Pancreas (tissue), 10 donors: ENCODE measurements at regions not wholly inside any gene's neighbourhood (a gene's known extent, or its start where the extent isn't known, plus 50 kb on each side); places are given as distances from the start of the nearest gene placed in this dataset.

Experiments
- ATAC-seq, 4 donors: fragments of 200-7000 bp; cut with Tn5 transposase; one replicate each; pipeline versions ENCODE4 v1.8.0 to v1.9.1; 2020; ENCODE audit warnings: mild to moderate bottlenecking in 4 of 4, moderate library complexity in 4 of 4
- DNase-seq, 6 donors: peaks; one replicate each; pipeline ENCODE4 v3.0.0-alpha.2; 2020
- FAIRE-seq: peaks from 2 replicates; lab custom pipeline; 2012; peaks lifted over from hg19 to GRCh38; lab: Jason Lieb, UNC
- H3K27ac ChIP-seq, 4 donors: fragments of 200-600 bp; sonication (generic); 1 replicate in 3 of 4; 2 replicates in 1 of 4; pipeline versions ENCODE4 v1.5.0 to v1.8.0; 2020
- H3K27me3 ChIP-seq, 4 donors: fragments of 200-600 bp; one replicate each; pipeline ENCODE4 v1.8.0; 2021
- H3K36me3 ChIP-seq, 3 donors: fragments of 200-600 bp; sonication (generic) in 1 of 3; one replicate each; pipeline versions ENCODE4 v1.5.0 to v1.8.0; 2020 to 2021
- H3K4me1 ChIP-seq, 3 donors: fragments of 200-600 bp; one replicate each; pipeline ENCODE4 v1.8.0; 2021
- H3K4me3 ChIP-seq, 4 donors: fragments of 200-600 bp; sonication (generic) in 2 of 4; one replicate each; pipeline versions ENCODE4 v1.5.0 to v1.8.0; 2020 to 2021
- H3K9me3 ChIP-seq, 4 donors: fragments of 200-600 bp; one replicate each; pipeline ENCODE4 v1.8.0; 2021
- CTCF ChIP-seq, 4 donors: fragments of 200-600 bp; sonication (generic) in 3 of 4; IDR thresholded peaks; one replicate each; pipeline versions ENCODE4 v1.5.0 to v1.8.0; 2021; ENCODE audit warnings: antibody characterized with exemption in 4 of 4
- WGBS, 2 donors: extraction: QIAGEN DNeasy Blood & Tissue Kit; methylation state at CpG; one replicate each; pipeline ENCODE4 v1.1.7; 2013; 5-methylcytosine and 5-hydroxymethylcytosine counted together
- intact Hi-C, 3 donors: fragments of 100-400 bp; cut with DNase I; formaldehyde crosslinking; loops; one replicate each; pipeline versions ENCODE4 v1.11.1 to v1.14.2; 2022
- donor health status: healthy with polysubstance abuse.
- donor health status: DM: no; HTN: no; CAD: no; lungs with moderate emphysema.
- donor health status: DM: no; HTN: no; CAD: no.
- donor health status: control.
- donor health status: control.
- donor health status: Bipolar disorder and iron deficiency.
- donor health status: DM: yes; HTN: yes; CAD: no.
- donor health status: DM: no; HTN: no; CAD: no.
- donor health status: DM: no; HTN: no; CAD: no.
- donor health status: DM: yes; HTN: yes; CAD: no.

GRCh38 chr22:48633996-48634836 lies 1193.5 kb downstream of the BRD1 start:
- Histone ChIP-seq H3K36me3 (no peaks in the 10 kb centered on the region), H3K27me3 (no peaks in the 10 kb centered on the region), H3K27ac (no peak overlapping the region), H3K9me3 (no peaks in the 10 kb centered on the region), H3K4me3 (no peak overlapping the region), H3K4me1 (no peaks in the 10 kb centered on the region)
- ATAC-seq (no peak), DNase-seq (no peak), FAIRE-seq (no peak)
- intact Hi-C loops = no loop called here
- 64 to 72% methylated on average over 9 of the region's 9 CpGs for WGBS, 2 donors
- no peak for TF ChIP-seq CTCF (IDR thresholded peaks at IDR 0.05)

- DNase-seq (no peak), ATAC-seq (no peak), FAIRE-seq (no peak)
- H3K27me3 ChIP-seq = no peaks in the 10 kb centered on the region
- H3K36me3 ChIP-seq = no peaks in the 10 kb centered on the region
- no peak for TF ChIP-seq CTCF (IDR thresholded peaks at IDR 0.05)
- no peak overlapping the region for H3K27ac ChIP-seq
- no peaks in the 10 kb centered on the region for H3K4me1 ChIP-seq
- no peak overlapping the region for H3K4me3 ChIP-seq
- WGBS, 2 donors = 60 to 76% methylated on average over 17 of the region's 17 CpGs
- intact Hi-C loops = no loop called here
- H3K9me3 ChIP-seq = no peaks in the 10 kb centered on the region
Measured at GRCh38 chr22:48632646-48633246, 1194.9 kb downstream of the BRD1 start.

GRCh38 chr22:48631288-48631863 lies 1196.3 kb downstream of the BRD1 start:
- no peaks in the 10 kb centered on the region for H3K4me1 ChIP-seq
- H3K36me3 ChIP-seq = no peaks in the 10 kb centered on the region
- H3K9me3 ChIP-seq = no peaks in the 10 kb centered on the region
- 66 to 76% methylated on average over 29 of the region's 29 CpGs for WGBS, 2 donors
- TF ChIP-seq CTCF (IDR thresholded peaks at IDR 0.05) = no peak
- FAIRE-seq (no peak), ATAC-seq (no peak), DNase-seq (no peak)
- no peak overlapping the region for H3K27ac ChIP-seq
- no peaks in the 10 kb centered on the region for H3K27me3 ChIP-seq
- intact Hi-C loops = no loop called here
- H3K4me3 ChIP-seq = no peak overlapping the region

GRCh38 chr22:48630848-48631247 lies 1196.8 kb downstream of the BRD1 start:
- Histone ChIP-seq H3K9me3 (no peaks in the 10 kb centered on the region), H3K4me1 (no peaks in the 10 kb centered on the region), H3K27me3 (no peaks in the 10 kb centered on the region), H3K27ac (no peak overlapping the region), H3K36me3 (no peaks in the 10 kb centered on the region), H3K4me3 (no peak overlapping the region)
- WGBS, 2 donors = 66 to 70% methylated on average over 17 of the region's 17 CpGs
- no peak for FAIRE-seq
- DNase-seq = no peak
- no peak for ATAC-seq
- intact Hi-C loops = no loop called here
- no peak for TF ChIP-seq CTCF (IDR thresholded peaks at IDR 0.05)

- no peak for TF ChIP-seq CTCF (IDR thresholded peaks at IDR 0.05)
- no peaks in the 10 kb centered on the region for H3K27me3 ChIP-seq
- no peaks in the 10 kb centered on the region for H3K9me3 ChIP-seq
- no peak overlapping the region for H3K4me3 ChIP-seq
- no peak overlapping the region for H3K27ac ChIP-seq
- H3K4me1 ChIP-seq = no peaks in the 10 kb centered on the region
- no peaks in the 10 kb centered on the region for H3K36me3 ChIP-seq
- no peak for ATAC-seq
- intact Hi-C loops = no loop called here
- FAIRE-seq = no peak
- DNase-seq = no peak
- 60 to 61% methylated on average over 18 to 19 of the region's 19 CpGs for WGBS, 2 donors
Measured at GRCh38 chr22:48630433-48630754, 1197.3 kb downstream of the BRD1 start.
